A673 (cell line): ENCODE measurements at regions not wholly inside any gene's neighbourhood (a gene's known extent, or its start where the extent isn't known, plus 50 kb on each side); places are given as distances from the start of the nearest gene placed in this dataset.

Experiments
- BruUV-seq: library from RNA; stranded (reverse); fragments of 400-500 nt; replicated peaks from 2 replicates; lab custom pipeline; 2021; lab: Mats Ljungman, UMichigan
- CTCF ChIA-PET: fragments of 300-600 bp; sonication (Branson Sonifier 250); formaldehyde crosslinking; loops from one replicate; lab custom pipeline; 2022; ENCODE audit warnings: antibody characterized with exemption; lab: Charles Lee
- POLR2A ChIA-PET: fragments of 300-600 bp; sonication (Branson Sonifier 250); formaldehyde crosslinking; loops from one replicate; lab custom pipeline; 2022; ENCODE audit warnings: antibody characterized with exemption; ENCODE audit not compliant: low non-redundant PET; lab: Charles Lee
- DNase-seq: peaks from one replicate; pipeline ENCODE4 v3.0.0-alpha.2; 2015; ENCODE audit warnings: low spot score
- H3K27ac ChIP-seq: fragments of 200-600 bp; sonication (generic); 2 replicates; pipeline ENCODE4 v1.5.1; 2016; ENCODE audit warnings: mixed run types, low read depth, mild to moderate bottlenecking, mixed read lengths, antibody characterized with exemption, low read length; ENCODE audit not compliant: poor library complexity, severe bottlenecking
- H3K27me3 ChIP-seq: fragments of 200-600 bp; sonication (generic); replicated peaks from 2 replicates; pipeline ENCODE4 v1.6.1; 2017; ENCODE audit warnings: mixed run types, low read depth, mild to moderate bottlenecking, mixed read lengths, antibody characterized with exemption, low read length; ENCODE audit not compliant: insufficient read depth, poor library complexity
- H3K36me3 ChIP-seq: fragments of 200-600 bp; sonication (generic); 2 replicates; pipeline ENCODE4 v1.6.1; 2016; ENCODE audit warnings: mixed run types, mild to moderate bottlenecking, mixed read lengths, antibody characterized with exemption, low read length; ENCODE audit not compliant: insufficient read depth, poor library complexity, severe bottlenecking
- H3K4me1 ChIP-seq: fragments of 200-600 bp; sonication (generic); 2 replicates; pipeline ENCODE4 v1.6.1; 2017; ENCODE audit warnings: mixed run types, mild to moderate bottlenecking, mixed read lengths, antibody characterized with exemption, low read length; ENCODE audit not compliant: insufficient read depth, poor library complexity, severe bottlenecking
- H3K4me3 ChIP-seq: fragments of 200-600 bp; sonication (generic); 2 replicates; pipeline ENCODE4 v1.5.1; 2016; ENCODE audit warnings: low read depth, mixed run types, mild to moderate bottlenecking, mixed read lengths, low read length; ENCODE audit not compliant: poor library complexity, severe bottlenecking
- H3K9me3 ChIP-seq: fragments of 200-600 bp; sonication (generic); 2 replicates; pipeline ENCODE4 v1.6.1; 2016; ENCODE audit warnings: mixed run types, low read depth, mild to moderate bottlenecking, mixed read lengths, antibody characterized with exemption, low read length; ENCODE audit not compliant: poor library complexity, severe bottlenecking
- CTCF ChIP-seq: fragments of 300-800, 200-600 bp; sonication (generic); conservative IDR thresholded peaks from 2 replicates; pipeline ENCODE4 v1.5.1; 2017; ENCODE audit warnings: low read depth, mild to moderate bottlenecking, antibody characterized with exemption, low read length, moderate library complexity, mixed read lengths
- EZH2 ChIP-seq: fragments of 200-600 bp; sonication (generic); IDR thresholded peaks from 2 replicates; pipeline ENCODE4 v1.6.1; 2017; ENCODE audit warnings: borderline replicate concordance, low read depth, mild to moderate bottlenecking, mixed read lengths, antibody characterized with exemption, low read length; ENCODE audit not compliant: poor library complexity, severe bottlenecking
- intact Hi-C: fragments of 100-400 bp; cut with micrococcal nuclease; formaldehyde crosslinking; loops from one replicate; pipeline ENCODE4 v1.10.0; 2022; ENCODE audit not compliant: unreplicated experiment

GRCh38 chr13:70964874-70965273 lies 856.6 kb upstream of the KLHL1 start:
- no peak for TF ChIP-seq CTCF
- TF ChIP-seq EZH2 = no peak
- no TSS peak for BruUV-seq
- Histone ChIP-seq H3K4me3 (no peak overlapping the region), H3K9me3 (no peaks in the 10 kb centered on the region), H3K27me3 (peaks cover 33% of the 10 kb centered on the region), H3K4me1 (no peaks in the 10 kb centered on the region), H3K36me3 (no peaks in the 10 kb centered on the region), H3K27ac (no peak overlapping the region)
- POLR2A ChIA-PET = no interaction called here
- intact Hi-C loops = loop anchor here (5.0 kb wide), 2 partner anchors 343 to 912 kb away; no protein-coding TSS in a partner anchor
- CTCF ChIA-PET = no interaction called here
- DNase-seq = no peak

DNA sequence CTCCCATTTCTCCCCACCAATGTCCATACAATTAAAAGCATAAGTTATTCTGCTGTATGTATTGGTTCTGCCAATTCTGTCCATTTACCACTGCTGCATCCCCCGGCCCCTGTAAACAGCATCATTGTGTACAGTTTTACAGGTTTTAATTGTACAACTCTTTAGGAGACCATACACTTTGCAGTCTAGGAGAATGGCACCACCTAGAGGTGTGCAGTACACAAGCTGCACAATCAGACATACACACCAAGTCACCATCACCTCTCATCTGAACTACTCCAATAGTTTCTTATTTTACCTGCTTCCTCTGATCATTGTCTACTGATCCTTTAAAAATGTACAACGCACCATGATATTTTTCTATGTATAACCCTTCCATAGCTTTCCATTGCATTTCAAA lies 855.9 kb upstream of the KLHL1 start:
- TF ChIP-seq EZH2 = no peak
- peak; percentile 41 for TF ChIP-seq CTCF
- no TSS peak for BruUV-seq
- no peaks in the 10 kb centered on the region for H3K9me3 ChIP-seq
- DNase-seq = peak; percentile 13
- no peak overlapping the region for H3K27ac ChIP-seq
- H3K4me1 ChIP-seq = no peaks in the 10 kb centered on the region
- H3K27me3 ChIP-seq = peaks cover 26% of the 10 kb centered on the region
- POLR2A ChIA-PET = no interaction called here
- no peaks in the 10 kb centered on the region for H3K36me3 ChIP-seq
- no peak overlapping the region for H3K4me3 ChIP-seq
- intact Hi-C loops = loop anchor here (5.0 kb wide), 2 partner anchors 342 to 913 kb away; no protein-coding TSS in a partner anchor
- CTCF ChIA-PET = no interaction called here

GRCh38 chr13:70960841-70961443 lies 852.7 kb upstream of the KLHL1 start:
- H3K9me3 ChIP-seq = no peaks in the 10 kb centered on the region
- CTCF ChIA-PET = no interaction called here
- DNase-seq = peak; percentile 44
- H3K4me3 ChIP-seq = no peak overlapping the region
- no peak overlapping the region for H3K27ac ChIP-seq
- TF ChIP-seq EZH2 = no peak
- peak; percentile 80 for TF ChIP-seq CTCF
- peaks cover 22% of the 10 kb centered on the region for H3K27me3 ChIP-seq
- H3K36me3 ChIP-seq = no peaks in the 10 kb centered on the region
- POLR2A ChIA-PET = no interaction called here
- BruUV-seq = no TSS peak
- H3K4me1 ChIP-seq = no peaks in the 10 kb centered on the region
- intact Hi-C loops = loop anchor here (5.0 kb wide), 2 partner anchors 339 to 916 kb away; no protein-coding TSS in a partner anchor
